OCI-LY7 (cell line): ENCODE measurements at regions not wholly inside any gene's neighbourhood (a gene's known extent, or its start where the extent isn't known, plus 50 kb on each side); places are given as distances from the start of the nearest gene placed in this dataset.
A peak's percentile ranks its signal among the peaks of the same experiment; 100 is the strongest.

Source experiments
- BruUV-seq: library from RNA; stranded (reverse); fragments of 400-500 nt; replicated peaks from 2 replicates; lab custom pipeline; 2021; lab: Mats Ljungman, UMichigan
- CTCF ChIA-PET: fragments of 300-600 bp; sonication (Branson Sonifier 250); formaldehyde crosslinking; loops from one replicate; lab custom pipeline; 2022; ENCODE audit warnings: antibody characterized with exemption; ENCODE audit not compliant: unreplicated experiment; lab: Charles Lee
- POLR2A ChIA-PET: fragments of 300-600 bp; sonication (Branson Sonifier 250); formaldehyde crosslinking; loops from one replicate; lab custom pipeline; 2022; ENCODE audit warnings: antibody characterized with exemption; lab: Charles Lee
- DNase-seq: peaks from one replicate; pipeline ENCODE4 v3.0.0-alpha.2; 2015; ENCODE audit warnings: low spot score
- H2AFZ ChIP-seq: fragments of 200-600 bp; sonication (generic), shearing (Covaris generic); 2 replicates; pipeline ENCODE4 v1.6.1; 2014; ENCODE audit warnings: mild to moderate bottlenecking, antibody characterized with exemption, low read length, moderate library complexity
- H3K27ac ChIP-seq: fragments of 200-600 bp; sonication (generic); 2 replicates; pipeline ENCODE4 v1.5.1; 2014; ENCODE audit warnings: mixed run types, low read depth, mild to moderate bottlenecking, moderate library complexity, low read length, inconsistent platforms; ENCODE audit not compliant: poor library complexity, severe bottlenecking
- H3K36me3 ChIP-seq: fragments of 200-600 bp; sonication (generic); 2 replicates; pipeline ENCODE4 v1.6.1; 2014; ENCODE audit warnings: mild to moderate bottlenecking, antibody characterized with exemption, low read length, moderate library complexity, mixed read lengths; ENCODE audit not compliant: insufficient read depth
- H3K4me1 ChIP-seq: fragments of 200-600 bp; sonication (generic); 2 replicates; pipeline ENCODE4 v1.5.1; 2014; ENCODE audit warnings: mild to moderate bottlenecking, low read length; ENCODE audit not compliant: insufficient read depth, poor library complexity, severe bottlenecking
- H3K4me2 ChIP-seq: fragments of 200-600 bp; sonication (generic); 2 replicates; pipeline ENCODE4 v1.6.1; 2014; ENCODE audit warnings: mild to moderate bottlenecking, low read length
- H3K4me3 ChIP-seq: fragments of 200-600 bp; sonication (generic); 2 replicates; pipeline ENCODE4 v1.5.1; 2014; ENCODE audit warnings: mild to moderate bottlenecking, low read depth, low read length; ENCODE audit not compliant: poor library complexity, severe bottlenecking
- H3K79me2 ChIP-seq: fragments of 200-600 bp; sonication (generic); 2 replicates; pipeline ENCODE4 v1.6.1; 2016; ENCODE audit warnings: low read depth, mild to moderate bottlenecking, low read length, moderate library complexity, mixed read lengths; ENCODE audit not compliant: insufficient read depth
- H3K9me2 ChIP-seq: fragments of 200-600 bp; sonication (generic); 2 replicates; pipeline ENCODE4 v1.6.1; 2016; ENCODE audit warnings: mild to moderate bottlenecking, low read length, mixed read lengths; ENCODE audit not compliant: insufficient read depth
- H3K9me3 ChIP-seq: fragments of 200-600 bp; sonication (generic); 2 replicates; pipeline ENCODE4 v1.6.1; 2014; ENCODE audit warnings: mild to moderate bottlenecking, mixed run types, low read length, mixed read lengths
- H4K20me1 ChIP-seq: fragments of 200-600 bp; sonication (generic); 2 replicates; pipeline ENCODE4 v1.6.1; 2014; ENCODE audit warnings: mild to moderate bottlenecking, antibody characterized with exemption, low read length, moderate library complexity, mixed read lengths; ENCODE audit not compliant: insufficient read depth
- EZH2phosphoT487 ChIP-seq: fragments of 200-600 bp; sonication (generic); IDR thresholded peaks from 2 replicates; pipeline ENCODE4 v1.6.1; 2018; ENCODE audit warnings: low read depth, borderline replicate concordance, mild to moderate bottlenecking, mixed run types, antibody characterized with exemption, low read length, moderate library complexity, mixed read lengths
- intact Hi-C: fragments of 100-400 bp; cut with micrococcal nuclease; formaldehyde crosslinking; loops from one replicate; pipeline ENCODE4 v1.10.0; 2022; ENCODE audit not compliant: unreplicated experiment
- TF ChIP-seq, protein P1 (sequence below): fragments of 200-600 bp; sonication (generic); conservative IDR thresholded peaks from 2 replicates; pipeline ENCODE4 v1.5.1; 2014; ENCODE audit warnings: mild to moderate bottlenecking, antibody characterized with exemption, low read length, moderate library complexity, mixed read lengths

DNA sequence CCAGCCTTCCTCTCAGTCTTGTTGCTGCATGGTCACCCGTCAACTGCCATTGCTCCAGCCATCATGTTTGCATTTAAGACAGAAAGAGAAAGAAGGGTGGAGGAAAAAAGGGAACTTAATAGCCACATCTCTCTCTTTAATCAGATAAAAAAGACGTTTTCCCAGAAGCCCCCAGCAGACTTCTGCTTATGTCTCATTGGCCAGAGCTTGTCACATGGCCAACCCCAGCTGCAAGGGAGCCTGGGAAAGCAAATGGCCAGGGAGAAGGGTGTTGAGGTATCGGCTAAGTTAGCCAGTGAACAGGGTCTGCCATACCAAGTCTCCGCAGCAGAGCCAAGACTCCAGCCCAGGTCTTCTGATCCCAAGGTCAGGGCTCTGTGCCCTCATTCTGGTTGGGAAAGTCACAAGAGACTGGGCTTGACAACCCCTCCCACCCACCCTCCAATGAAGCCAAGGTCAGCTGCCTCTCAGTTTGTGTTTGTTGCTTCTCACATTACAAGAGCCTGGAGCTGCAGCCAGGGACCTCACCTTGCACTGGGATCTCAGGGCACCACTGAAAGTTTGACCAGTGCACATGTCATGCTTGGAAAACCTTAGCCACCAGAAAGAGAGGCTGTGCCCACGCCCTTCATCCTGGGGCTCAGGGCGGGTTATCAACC is 80.3 kb upstream of the LYZL2 start:
- no peaks in the 10 kb centered on the region for H3K9me2 ChIP-seq
- H3K27ac ChIP-seq = no peak overlapping the region
- ChIA-PET CTCF (no interaction called here), POLR2A (interaction anchor here (0.6 to 1.1 kb wide), 2 partner anchors 9 kb away, joined by 3 to 4 read pairs; no protein-coding TSS in a partner anchor)
- no TSS peak for BruUV-seq
- H2AFZ ChIP-seq = peak overlapping the region; percentile 30; the same call in 1 of the 2 replicates
- H3K4me2 ChIP-seq = no peak overlapping the region
- no peaks in the 10 kb centered on the region for H4K20me1 ChIP-seq
- intact Hi-C loops = loop anchor here (5.0 to 10.0 kb wide), 4 partner anchors 322 to 1667 kb away; partner anchors contain the start of genes ARHGAP12, KIF5B and ZNF438
- no peaks in the 10 kb centered on the region; the same call in 1 of the 2 replicates for H3K79me2 ChIP-seq
- H3K36me3 ChIP-seq = peaks cover 31% of the 10 kb centered on the region
- peaks cover 25% of the 10 kb centered on the region for H3K9me3 ChIP-seq
- H3K4me3 ChIP-seq = no peak overlapping the region
- H3K4me1 ChIP-seq = peaks cover 38% of the 10 kb centered on the region
- DNase-seq = no peak
- TF ChIP-seq, protein P1, sequence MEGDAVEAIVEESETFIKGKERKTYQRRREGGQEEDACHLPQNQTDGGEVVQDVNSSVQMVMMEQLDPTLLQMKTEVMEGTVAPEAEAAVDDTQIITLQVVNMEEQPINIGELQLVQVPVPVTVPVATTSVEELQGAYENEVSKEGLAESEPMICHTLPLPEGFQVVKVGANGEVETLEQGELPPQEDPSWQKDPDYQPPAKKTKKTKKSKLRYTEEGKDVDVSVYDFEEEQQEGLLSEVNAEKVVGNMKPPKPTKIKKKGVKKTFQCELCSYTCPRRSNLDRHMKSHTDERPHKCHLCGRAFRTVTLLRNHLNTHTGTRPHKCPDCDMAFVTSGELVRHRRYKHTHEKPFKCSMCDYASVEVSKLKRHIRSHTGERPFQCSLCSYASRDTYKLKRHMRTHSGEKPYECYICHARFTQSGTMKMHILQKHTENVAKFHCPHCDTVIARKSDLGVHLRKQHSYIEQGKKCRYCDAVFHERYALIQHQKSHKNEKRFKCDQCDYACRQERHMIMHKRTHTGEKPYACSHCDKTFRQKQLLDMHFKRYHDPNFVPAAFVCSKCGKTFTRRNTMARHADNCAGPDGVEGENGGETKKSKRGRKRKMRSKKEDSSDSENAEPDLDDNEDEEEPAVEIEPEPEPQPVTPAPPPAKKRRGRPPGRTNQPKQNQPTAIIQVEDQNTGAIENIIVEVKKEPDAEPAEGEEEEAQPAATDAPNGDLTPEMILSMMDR = no peak
- no peak for TF ChIP-seq EZH2phosphoT487

DNA sequence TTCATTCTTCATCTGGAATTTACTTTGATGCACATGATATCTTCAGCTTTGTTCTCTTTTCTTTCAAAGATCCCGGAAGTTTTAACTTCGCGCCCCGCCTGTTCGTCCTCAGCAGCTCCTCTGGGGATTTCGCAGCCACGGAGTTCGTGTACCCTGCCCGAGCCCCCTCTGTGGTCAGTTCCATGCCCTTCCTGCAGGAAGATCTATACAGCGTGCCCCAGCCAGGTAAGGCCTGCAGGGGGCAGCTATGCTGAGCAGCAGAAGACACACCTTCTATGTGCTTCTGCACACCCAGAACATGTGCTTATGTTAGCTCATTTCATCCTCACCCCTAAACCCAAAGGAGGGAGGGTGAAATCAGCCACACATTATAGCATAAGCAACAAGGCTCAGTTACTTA is 79.7 kb upstream of the LYZL2 start:
- Histone ChIP-seq H3K4me2 (no peak overlapping the region), H3K27ac (no peak overlapping the region), H3K9me3 (peaks cover 19% of the 10 kb centered on the region), H4K20me1 (no peaks in the 10 kb centered on the region), H3K4me3 (no peak overlapping the region), H3K4me1 (peaks cover 44% of the 10 kb centered on the region), H3K9me2 (no peaks in the 10 kb centered on the region), H3K36me3 (peaks cover 25% of the 10 kb centered on the region), H3K79me2 (no peaks in the 10 kb centered on the region; the same call in 1 of the 2 replicates), H2AFZ (peak overlapping the region; percentile 30; the same call in 1 of the 2 replicates)
- ChIA-PET POLR2A (interaction anchor here (0.6 to 1.4 kb wide), 4 partner anchors 8 to 44 kb away, joined by 3 to 7 read pairs (median 4); no protein-coding TSS in a partner anchor), CTCF (no interaction called here)
- DNase-seq = peak; percentile 36
- no TSS peak for BruUV-seq
- TF ChIP-seq EZH2phosphoT487 = no peak
- TF ChIP-seq, protein P1 = peak; percentile 49
- intact Hi-C loops = loop anchor here (5.0 to 10.0 kb wide), 4 partner anchors 323 to 1668 kb away; partner anchors contain the start of genes ARHGAP12, KIF5B and ZNF438
